NCI-H82 (cell line): ENCODE measurements at regions not wholly inside any gene's neighbourhood (a gene's known extent, or its start where the extent isn't known, plus 50 kb on each side); places are given as distances from the start of the nearest gene placed in this dataset.
"Not testable (repeated sequence)": the region's sequence is repeated elsewhere in the genome, so short reads cannot be mapped to it uniquely, and the experiment has no call there.

Experiments used
- DNase-seq: peaks from one replicate; lab custom pipeline; 2025; lab: John Stamatoyannopoulos, UW

GRCh38 chr10:25713894-25714240, 220.2 kb upstream of the MYO3A start:
- DNase-seq = no peak

GRCh38 chr10:25724241-25724640, 209.8 kb upstream of the MYO3A start:
- DNase-seq = no peak

GRCh38 chr10:25725917-25726716, 207.9 kb upstream of the MYO3A start:
- peak; percentile 75 for DNase-seq

- DNase-seq = no peak
These were observed 195.3 kb upstream of the MYO3A start for GRCh38 chr10:25738776-25739175.

GRCh38 chr10:25743832-25744231, 190.2 kb upstream of the MYO3A start:
- DNase-seq = no peak

GRCh38 chr10:25744574-25744973, 189.5 kb upstream of the MYO3A start:
- DNase-seq = no peak

- no peak for DNase-seq
These were observed 188.1 kb upstream of the MYO3A start for GRCh38 chr10:25745976-25746375.

- DNase-seq = no peak
These were observed 186.9 kb upstream of the MYO3A start for GRCh38 chr10:25747084-25747483.

- no peak for DNase-seq
These were observed 185.5 kb upstream of the MYO3A start for GRCh38 chr10:25748509-25748908.

- no peak for DNase-seq
These were observed 180.3 kb upstream of the MYO3A start for GRCh38 chr10:25753776-25754175.

GRCh38 chr10:25755874-25756273, 178.2 kb upstream of the MYO3A start:
- not testable (repeated sequence) for DNase-seq

GRCh38 chr10:25756784-25757183, 177.2 kb upstream of the MYO3A start:
- no peak for DNase-seq

GRCh38 chr10:25758041-25758457, 176.0 kb upstream of the MYO3A start:
- peak; percentile 64 for DNase-seq

GRCh38 chr10:25758511-25758910, 175.5 kb upstream of the MYO3A start:
- no peak for DNase-seq

GRCh38 chr10:25761937-25762336, 172.1 kb upstream of the MYO3A start:
- no peak for DNase-seq

GRCh38 chr10:25766213-25766612, 167.8 kb upstream of the MYO3A start:
- DNase-seq = peak; percentile 1

GRCh38 chr10:25766687-25767221, 167.3 kb upstream of the MYO3A start:
- peak; percentile 84 for DNase-seq

GRCh38 chr10:25768167-25768566, 165.9 kb upstream of the MYO3A start:
- DNase-seq = peak; percentile 12

GRCh38 chr10:25778646-25779045, 155.4 kb upstream of the MYO3A start:
- DNase-seq = no peak

- DNase-seq = peak; percentile 6
These were observed 147.9 kb upstream of the MYO3A start for GRCh38 chr10:25786161-25786560.

- no peak for DNase-seq
These were observed 147.1 kb upstream of the MYO3A start for GRCh38 chr10:25786899-25787298.

GRCh38 chr10:25797888-25798429, 136.1 kb upstream of the MYO3A start:
- DNase-seq = no peak

GRCh38 chr10:25804505-25804904, 129.5 kb upstream of the MYO3A start:
- DNase-seq = no peak

GRCh38 chr10:25805986-25806385, 128.0 kb upstream of the MYO3A start:
- no peak for DNase-seq
